IPS-15b (cell line): ENCODE measurements at regions not wholly inside any gene's neighbourhood (a gene's known extent, or its start where the extent isn't known, plus 50 kb on each side); places are given as distances from the start of the nearest gene placed in this dataset.
A peak's percentile ranks its signal among the peaks of the same experiment; 100 is the strongest.
"Not testable (repeated sequence)": the region's sequence is repeated elsewhere in the genome, so short reads cannot be mapped to it uniquely, and the experiment has no call there.

ENCODE experiments used
- H3K27me3 ChIP-seq: one replicate; pipeline ENCODE4 v1.6.1; 2013; ENCODE audit warnings: low read length; ENCODE audit not compliant: control insufficient read depth, insufficient read depth
- H3K36me3 ChIP-seq: one replicate; pipeline ENCODE4 v1.6.1; 2013; ENCODE audit warnings: low read length; ENCODE audit not compliant: control insufficient read depth, insufficient read depth
- H3K4me1 ChIP-seq: one replicate; pipeline ENCODE4 v1.6.1; 2013; ENCODE audit warnings: mild to moderate bottlenecking, low read length; ENCODE audit not compliant: control insufficient read depth, insufficient read depth
- H3K4me3 ChIP-seq: one replicate; pipeline ENCODE4 v1.5.1; 2013; ENCODE audit warnings: low read depth, low read length
- H3K9ac ChIP-seq: one replicate; pipeline ENCODE4 v1.6.1; 2013; ENCODE audit warnings: low read depth, mild to moderate bottlenecking, low read length
- H3K9me3 ChIP-seq: one replicate; pipeline ENCODE4 v1.6.1; 2013; ENCODE audit warnings: mild to moderate bottlenecking, low read length; ENCODE audit not compliant: control insufficient read depth, insufficient read depth

- H3K36me3 ChIP-seq = no peaks in the 10 kb centered on the region
- no peak overlapping the region for H3K4me3 ChIP-seq
- H3K9me3 ChIP-seq = no peaks in the 10 kb centered on the region
- no peaks in the 10 kb centered on the region for H3K4me1 ChIP-seq
- peaks cover 13% of the 10 kb centered on the region for H3K27me3 ChIP-seq
- H3K9ac ChIP-seq = no peak overlapping the region
Measured at GRCh38 chr2:64745562-64745961, 91.8 kb upstream of the SERTAD2 start.

GRCh38 chr2:64747690-64748091 is 94.0 kb upstream of the SERTAD2 start:
- not testable (repeated sequence) for H3K9me3 ChIP-seq, H3K4me3 ChIP-seq, H3K9ac ChIP-seq, H3K4me1 ChIP-seq, H3K36me3 ChIP-seq
- H3K27me3 ChIP-seq = peaks cover 23% of the 10 kb centered on the region

GRCh38 chr2:64748147-64748546 is 94.4 kb upstream of the SERTAD2 start:
- Histone ChIP-seq H3K4me3 (no peak overlapping the region), H3K9me3 (no peaks in the 10 kb centered on the region), H3K9ac (no peak overlapping the region), H3K4me1 (peaks cover 5% of the 10 kb centered on the region), H3K27me3 (peaks cover 26% of the 10 kb centered on the region), H3K36me3 (no peaks in the 10 kb centered on the region)

GRCh38 chr2:64748561-64748960 is 94.8 kb upstream of the SERTAD2 start:
- H3K9me3 ChIP-seq = no peaks in the 10 kb centered on the region
- no peaks in the 10 kb centered on the region for H3K36me3 ChIP-seq
- H3K4me1 ChIP-seq = peaks cover 5% of the 10 kb centered on the region
- H3K9ac ChIP-seq = no peak overlapping the region
- peaks cover 29% of the 10 kb centered on the region for H3K27me3 ChIP-seq
- H3K4me3 ChIP-seq = no peak overlapping the region

- no peaks in the 10 kb centered on the region for H3K9me3 ChIP-seq
- peaks cover 29% of the 10 kb centered on the region for H3K27me3 ChIP-seq
- peak overlapping the region; percentile 81 for H3K9ac ChIP-seq
- H3K4me3 ChIP-seq = peak overlapping the region; percentile 88
- H3K36me3 ChIP-seq = no peaks in the 10 kb centered on the region
- H3K4me1 ChIP-seq = peaks cover 5% of the 10 kb centered on the region
Measured at GRCh38 chr2:64749446-64749845, 95.7 kb upstream of the SERTAD2 start.

GRCh38 chr2:64750001-64750816 is 96.5 kb upstream of the SERTAD2 start:
- Histone ChIP-seq H3K9me3 (no peaks in the 10 kb centered on the region), H3K27me3 (peaks cover 29% of the 10 kb centered on the region), H3K4me3 (peak overlapping the region; percentile 88), H3K4me1 (peaks cover 5% of the 10 kb centered on the region), H3K9ac (peak overlapping the region; percentile 81), H3K36me3 (no peaks in the 10 kb centered on the region)

- peaks cover 5% of the 10 kb centered on the region for H3K4me1 ChIP-seq
- H3K9me3 ChIP-seq = no peaks in the 10 kb centered on the region
- no peaks in the 10 kb centered on the region for H3K36me3 ChIP-seq
- H3K9ac ChIP-seq = peak overlapping the region; percentile 81
- peak overlapping the region; percentile 94 for H3K4me3 ChIP-seq
- H3K27me3 ChIP-seq = peaks cover 29% of the 10 kb centered on the region
Measured at GRCh38 chr2:64750817-64751285, 97.1 kb upstream of the SERTAD2 start.

GRCh38 chr2:64751286-64752260 is 97.9 kb upstream of the SERTAD2 start:
- peaks cover 5% of the 10 kb centered on the region for H3K4me1 ChIP-seq
- H3K27me3 ChIP-seq = peaks cover 29% of the 10 kb centered on the region
- no peaks in the 10 kb centered on the region for H3K9me3 ChIP-seq
- H3K4me3 ChIP-seq = peak overlapping the region; percentile 94
- H3K36me3 ChIP-seq = no peaks in the 10 kb centered on the region
- H3K9ac ChIP-seq = no peak overlapping the region

GRCh38 chr2:64753399-64753798 is 99.7 kb upstream of the SERTAD2 start:
- Histone ChIP-seq H3K27me3 (peaks cover 26% of the 10 kb centered on the region), H3K9me3 (no peaks in the 10 kb centered on the region), H3K36me3 (no peaks in the 10 kb centered on the region), H3K9ac (no peak overlapping the region), H3K4me1 (peaks cover 5% of the 10 kb centered on the region), H3K4me3 (no peak overlapping the region)

GRCh38 chr2:64754570-64754969 is 100.9 kb upstream of the SERTAD2 start:
- H3K36me3 ChIP-seq = no peaks in the 10 kb centered on the region
- no peak overlapping the region for H3K4me3 ChIP-seq
- H3K27me3 ChIP-seq = peaks cover 16% of the 10 kb centered on the region
- H3K4me1 ChIP-seq = peaks cover 5% of the 10 kb centered on the region
- H3K9me3 ChIP-seq = no peaks in the 10 kb centered on the region
- no peak overlapping the region for H3K9ac ChIP-seq

GRCh38 chr2:64757126-64757525 is 103.4 kb upstream of the SERTAD2 start:
- no peak overlapping the region for H3K4me3 ChIP-seq
- no peaks in the 10 kb centered on the region for H3K36me3 ChIP-seq
- H3K27me3 ChIP-seq = peaks cover 11% of the 10 kb centered on the region
- peaks cover 3% of the 10 kb centered on the region for H3K4me1 ChIP-seq
- no peaks in the 10 kb centered on the region for H3K9me3 ChIP-seq
- H3K9ac ChIP-seq = no peak overlapping the region
